Bone marrow (tissue), 2 donors: ENCODE measurements at regions not wholly inside any gene's neighbourhood (a gene's known extent, or its start where the extent isn't known, plus 50 kb on each side); places are given as distances from the start of the nearest gene placed in this dataset.
"Not testable (repeated sequence)": the region's sequence is repeated elsewhere in the genome, so short reads cannot be mapped to it uniquely, and the experiment has no call there.

ENCODE experiments used
- DNase-seq, 2 donors: peaks; one replicate each; lab custom pipeline; 2025; lab: John Stamatoyannopoulos, UW

- not testable (repeated sequence) for DNase-seq
Observed at GRCh38 chr18:39127538-39127937, 1561.9 kb upstream of the CELF4 start.

GRCh38 chr18:39113790-39114189 lies 1548.2 kb upstream of the CELF4 start:
- DNase-seq: no peak

GRCh38 chr18:39105104-39105503 lies 1539.5 kb upstream of the CELF4 start:
- no peak for DNase-seq

- no peak for DNase-seq
Observed at GRCh38 chr18:39072970-39073369, 1507.4 kb upstream of the CELF4 start.

- DNase-seq: no peak
Observed at GRCh38 chr18:39062426-39062825, 1496.8 kb upstream of the CELF4 start.

- no peak for DNase-seq
Observed at GRCh38 chr18:39058386-39059000, 1492.9 kb upstream of the CELF4 start.

- DNase-seq: no peak
Observed at GRCh38 chr18:39057423-39058064, 1491.9 kb upstream of the CELF4 start.

GRCh38 chr18:39053571-39053970 lies 1488.0 kb upstream of the CELF4 start:
- DNase-seq: no peak

GRCh38 chr18:39051013-39051412 lies 1485.4 kb upstream of the CELF4 start:
- no peak for DNase-seq

- no peak for DNase-seq
Observed at GRCh38 chr18:39039813-39040212, 1474.2 kb upstream of the CELF4 start.

GRCh38 chr18:39037925-39038324 lies 1472.3 kb upstream of the CELF4 start:
- no peak for DNase-seq

GRCh38 chr18:39033312-39033711 lies 1467.7 kb upstream of the CELF4 start:
- no peak for DNase-seq

- no peak for DNase-seq
Observed at GRCh38 chr18:39031647-39032046, 1466.0 kb upstream of the CELF4 start.

GRCh38 chr18:39030124-39030655 lies 1464.6 kb upstream of the CELF4 start:
- no peak for DNase-seq

GRCh38 chr18:39025531-39025930 lies 1459.9 kb upstream of the CELF4 start:
- no peak for DNase-seq

GRCh38 chr18:39019989-39020388 lies 1454.4 kb upstream of the CELF4 start:
- DNase-seq: no peak

- DNase-seq: no peak
Observed at GRCh38 chr18:39007031-39007902, 1441.7 kb upstream of the CELF4 start.

GRCh38 chr18:38996056-38996455 lies 1430.5 kb upstream of the CELF4 start:
- DNase-seq: no peak

- no peak for DNase-seq
Observed at GRCh38 chr18:38993342-38993741, 1427.7 kb upstream of the CELF4 start.

GRCh38 chr18:38984968-38985367 lies 1419.4 kb upstream of the CELF4 start:
- no peak for DNase-seq

- no peak for DNase-seq
Observed at GRCh38 chr18:38982072-38982471, 1416.5 kb upstream of the CELF4 start.

GRCh38 chr18:38981389-38981788 lies 1415.8 kb upstream of the CELF4 start:
- DNase-seq: no peak

- no peak for DNase-seq
Observed at GRCh38 chr18:38980420-38980819, 1414.8 kb upstream of the CELF4 start.
